Lower leg skin (tissue), 4 donors: ENCODE measurements at regions not wholly inside any gene's neighbourhood (a gene's known extent, or its start where the extent isn't known, plus 50 kb on each side); places are given as distances from the start of the nearest gene placed in this dataset.

ENCODE experiments used
- DNase-seq, 2 donors: peaks; one replicate each; pipeline ENCODE4 v3.0.0-alpha.2; 2019; ENCODE audit warnings: low spot score in 2 of 2
- H3K4me3 ChIP-seq: fragments of 200-600 bp; sonication (generic); 2 replicates; pipeline ENCODE4 v1.5.1; 2017; ENCODE audit warnings: mild to moderate bottlenecking, low read depth; ENCODE audit not compliant: poor library complexity, severe bottlenecking
- POLR2A ChIP-seq, 2 donors: fragments of 450-650 bp; IDR thresholded peaks; one replicate each; pipeline ENCODE4 v1.6.1; 2016 to 2017; ENCODE audit warnings: antibody characterized with exemption in 2 of 2, mild to moderate bottlenecking in 1 of 2, moderate library complexity in 1 of 2
- WGBS, 2 donors: methylation state at CpG; one replicate each; pipeline ENCODE4 v1.1.5; 2018; 5-methylcytosine and 5-hydroxymethylcytosine counted together
- intact Hi-C: fragments of 100-400 bp; cut with DNase I; formaldehyde crosslinking; loops from one replicate; pipeline ENCODE4 v1.15.0; 2023; ENCODE audit warnings: low total_unique reads
- TF ChIP-seq, protein P1 (sequence below), 3 donors: fragments of 450-650 bp; IDR thresholded peaks; one replicate each; pipeline ENCODE4 v1.5.1; 2016; ENCODE audit warnings: antibody characterized with exemption in 3 of 3, mild to moderate bottlenecking in 3 of 3, moderate library complexity in 2 of 3

- TF ChIP-seq, protein P1, sequence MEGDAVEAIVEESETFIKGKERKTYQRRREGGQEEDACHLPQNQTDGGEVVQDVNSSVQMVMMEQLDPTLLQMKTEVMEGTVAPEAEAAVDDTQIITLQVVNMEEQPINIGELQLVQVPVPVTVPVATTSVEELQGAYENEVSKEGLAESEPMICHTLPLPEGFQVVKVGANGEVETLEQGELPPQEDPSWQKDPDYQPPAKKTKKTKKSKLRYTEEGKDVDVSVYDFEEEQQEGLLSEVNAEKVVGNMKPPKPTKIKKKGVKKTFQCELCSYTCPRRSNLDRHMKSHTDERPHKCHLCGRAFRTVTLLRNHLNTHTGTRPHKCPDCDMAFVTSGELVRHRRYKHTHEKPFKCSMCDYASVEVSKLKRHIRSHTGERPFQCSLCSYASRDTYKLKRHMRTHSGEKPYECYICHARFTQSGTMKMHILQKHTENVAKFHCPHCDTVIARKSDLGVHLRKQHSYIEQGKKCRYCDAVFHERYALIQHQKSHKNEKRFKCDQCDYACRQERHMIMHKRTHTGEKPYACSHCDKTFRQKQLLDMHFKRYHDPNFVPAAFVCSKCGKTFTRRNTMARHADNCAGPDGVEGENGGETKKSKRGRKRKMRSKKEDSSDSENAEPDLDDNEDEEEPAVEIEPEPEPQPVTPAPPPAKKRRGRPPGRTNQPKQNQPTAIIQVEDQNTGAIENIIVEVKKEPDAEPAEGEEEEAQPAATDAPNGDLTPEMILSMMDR (IDR thresholded peaks at IDR 0.05), result no peak
- TF ChIP-seq POLR2A (IDR thresholded peaks at IDR 0.05), result no peak
- no peak for DNase-seq
- intact Hi-C loops, result no loop called here
- H3K4me3 ChIP-seq, result no peak overlapping the region
Observed at GRCh38 chr9:91102269-91102668, 259.4 kb downstream of the AUH start.

DNA sequence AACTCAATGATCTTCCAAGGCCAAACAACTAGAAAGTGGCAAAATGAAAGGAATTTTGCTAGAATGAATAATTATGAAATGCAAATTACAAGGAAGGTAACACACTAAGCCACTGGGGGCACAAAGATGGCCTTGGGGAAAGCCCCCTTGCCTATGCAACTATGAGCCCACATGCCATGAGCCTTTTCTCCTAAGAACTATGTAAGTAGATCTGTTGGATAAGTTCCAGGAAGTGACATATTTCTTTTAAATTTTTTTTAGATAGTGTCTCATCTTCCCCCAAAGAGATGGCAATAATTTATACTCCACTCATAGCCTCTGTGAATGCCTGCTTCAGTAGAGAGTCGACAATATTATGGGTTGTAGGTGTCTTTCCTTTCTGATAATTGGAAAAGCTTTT is 257.8 kb downstream of the AUH start:
- TF ChIP-seq, protein P1 (IDR thresholded peaks at IDR 0.05), result no peak
- TF ChIP-seq POLR2A (IDR thresholded peaks at IDR 0.05), result no peak
- intact Hi-C loops, result no loop called here
- no peak overlapping the region for H3K4me3 ChIP-seq
- no peak for DNase-seq
- WGBS, 2 donors, result 64 to 72% methylated on average over 1 of the region's 1 CpG

DNA sequence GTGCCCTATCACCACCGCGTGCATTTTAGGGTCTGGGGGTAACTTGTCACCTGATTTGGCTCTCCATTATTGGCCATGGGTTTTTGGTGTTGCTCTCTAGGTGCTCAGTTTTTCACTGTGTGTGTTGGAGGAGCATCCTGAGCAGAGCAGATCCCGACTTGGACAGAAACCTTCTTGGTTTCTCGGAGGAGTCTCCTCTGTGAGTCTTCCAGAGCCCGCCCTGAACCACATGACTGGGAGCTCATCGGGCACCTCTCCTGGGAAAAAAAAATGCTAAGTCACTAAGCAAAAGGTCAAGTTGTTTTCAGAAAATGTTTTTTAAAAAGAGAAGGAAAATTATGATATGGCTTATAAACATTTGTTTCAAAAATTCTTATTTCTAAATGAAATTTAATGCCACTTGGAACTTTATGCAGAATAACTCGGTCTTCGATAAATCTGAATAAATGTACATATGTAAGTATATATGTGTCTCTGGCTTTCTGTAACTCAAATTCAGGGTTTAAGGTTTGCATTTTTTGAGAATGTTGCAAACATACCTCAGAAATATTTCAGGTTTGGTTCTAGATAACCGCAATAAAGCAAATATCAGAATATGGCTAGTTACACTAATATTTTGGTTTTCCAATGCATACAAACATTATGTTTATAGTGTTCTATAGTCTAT is 255.2 kb downstream of the AUH start:
- intact Hi-C loops, result no loop called here
- TF ChIP-seq POLR2A (IDR thresholded peaks at IDR 0.05), result no peak
- TF ChIP-seq, protein P1 (IDR thresholded peaks at IDR 0.05), result no peak
- WGBS, 2 donors, result 82 to 90% methylated on average over 9 of the region's 9 CpGs
- H3K4me3 ChIP-seq, result no peak overlapping the region
- DNase-seq, result no peak

DNA sequence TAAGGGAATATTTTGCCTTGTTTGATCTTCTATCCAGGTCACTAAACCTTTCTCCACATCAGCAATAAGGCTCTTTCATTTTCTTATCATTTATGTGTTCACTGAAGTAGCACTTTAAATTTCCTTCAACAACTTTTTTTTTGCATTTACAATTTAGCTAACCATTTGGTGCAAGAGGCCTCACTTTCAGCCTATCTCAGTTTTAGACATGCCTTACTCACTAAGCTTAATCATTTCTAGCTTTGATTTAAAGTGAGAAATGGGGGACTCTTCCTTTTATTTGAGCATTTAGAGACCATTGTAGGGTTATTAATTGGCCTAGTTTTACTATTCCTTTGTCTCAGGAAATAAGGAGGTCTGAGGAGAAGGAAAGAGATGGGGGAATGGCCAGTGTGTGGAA is 250.5 kb downstream of the AUH start:
- intact Hi-C loops, result no loop called here
- no peak overlapping the region for H3K4me3 ChIP-seq

DNA sequence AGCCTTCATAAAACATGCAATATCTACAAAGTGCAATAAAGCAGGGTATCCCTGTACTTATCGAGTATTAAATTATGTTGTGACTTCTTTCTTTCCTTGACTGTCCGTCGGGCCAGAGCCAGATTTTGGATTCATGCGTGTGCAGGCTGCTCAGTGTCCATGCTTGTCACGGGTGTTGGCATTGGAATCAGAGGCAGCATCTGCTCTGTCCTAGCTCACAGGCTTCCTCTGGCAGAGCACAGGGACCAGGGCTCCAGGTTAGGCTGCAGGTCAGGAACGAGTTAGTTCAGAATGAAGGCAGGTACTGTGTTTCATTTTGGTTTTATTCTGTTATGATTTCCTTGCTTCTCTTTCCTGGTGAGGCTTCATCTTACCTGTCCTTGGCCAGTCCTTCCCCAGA is 249.8 kb downstream of the AUH start:
- intact Hi-C loops, result no loop called here
- TF ChIP-seq, protein P1 (IDR thresholded peaks at IDR 0.05), result no peak
- TF ChIP-seq POLR2A (IDR thresholded peaks at IDR 0.05), result no peak
- WGBS, 2 donors, result 89 to 93% methylated on average over 6 of the region's 6 CpGs
- H3K4me3 ChIP-seq, result no peak overlapping the region
- no peak for DNase-seq

More for the DNA sequence above, 250.5 kb downstream of the AUH start:
- no peak for DNase-seq
- TF ChIP-seq POLR2A (IDR thresholded peaks at IDR 0.05), result no peak
- TF ChIP-seq, protein P1 (IDR thresholded peaks at IDR 0.05), result no peak

DNA sequence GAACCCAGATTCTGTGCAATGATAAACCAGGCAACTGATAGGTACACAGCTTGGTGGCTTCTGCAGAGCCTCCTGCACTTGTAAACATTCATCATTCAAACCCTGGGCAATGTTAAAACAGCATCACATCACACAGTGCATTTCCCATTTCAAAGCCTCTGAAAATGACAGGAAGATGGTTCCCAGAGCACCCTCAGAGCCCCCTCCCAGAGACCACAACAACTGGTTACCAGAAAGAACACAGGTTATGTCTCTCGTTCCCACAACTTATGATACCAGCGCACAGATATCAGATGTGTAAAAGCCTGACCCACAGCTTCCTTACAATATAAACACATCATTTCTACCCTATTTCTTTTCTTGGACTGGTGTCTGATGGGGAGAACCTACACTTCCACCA is 248.7 kb downstream of the AUH start:
- 86 to 94% methylated on average over 2 of the region's 2 CpGs for WGBS, 2 donors
- TF ChIP-seq, protein P1 (IDR thresholded peaks at IDR 0.05), result no peak
- no peak for TF ChIP-seq POLR2A (IDR thresholded peaks at IDR 0.05)
- DNase-seq, result no peak
- intact Hi-C loops, result no loop called here
- no peak overlapping the region for H3K4me3 ChIP-seq
